Mesenchymal stem cell (in vitro differentiated cells and primary cell): ENCODE measurements at regions not wholly inside any gene's neighbourhood (a gene's known extent, or its start where the extent isn't known, plus 50 kb on each side); places are given as distances from the start of the nearest gene placed in this dataset.

ENCODE experiments used
- DNase-seq: peaks from one replicate; pipeline ENCODE4 v3.0.0-alpha.2; 2013
- H2AFZ ChIP-seq: one replicate; pipeline ENCODE4 v1.6.1; 2013; ENCODE audit warnings: low read depth, mild to moderate bottlenecking, control low read depth, inconsistent platforms, low read length, moderate library complexity
- H2AK5ac ChIP-seq: 2 replicates; pipeline ENCODE4 v1.6.1; 2013; ENCODE audit warnings: low read length, moderate library complexity, mild to moderate bottlenecking, inconsistent platforms; ENCODE audit not compliant: severe bottlenecking
- H2BK120ac ChIP-seq: one replicate; pipeline ENCODE4 v1.6.1; 2013; ENCODE audit warnings: low read depth, mild to moderate bottlenecking, inconsistent platforms, low read length, moderate library complexity
- H2BK12ac ChIP-seq, 2 experiments: one replicate each; pipeline ENCODE4 v1.6.1; 2013; ENCODE audit warnings: inconsistent platforms in 2 of 2, low read length in 2 of 2, mild to moderate bottlenecking in 2 of 2, moderate library complexity in 2 of 2, control low read depth in 1 of 2
- H2BK15ac ChIP-seq: one replicate; pipeline ENCODE4 v1.6.1; 2013; ENCODE audit warnings: mild to moderate bottlenecking, low read depth, inconsistent platforms; ENCODE audit not compliant: poor library complexity, severe bottlenecking
- H2BK5ac ChIP-seq: 2 replicates; pipeline ENCODE4 v1.6.1; 2013; ENCODE audit warnings: low read depth, mild to moderate bottlenecking, low read length, control low read depth, inconsistent platforms; ENCODE audit not compliant: poor library complexity, severe bottlenecking
- H3K14ac ChIP-seq, 2 experiments: one replicate each; pipeline ENCODE4 v1.6.1; 2013; ENCODE audit warnings: inconsistent platforms in 2 of 2, low read length in 2 of 2, control low read depth in 1 of 2, mild to moderate bottlenecking in 1 of 2, moderate library complexity in 1 of 2
- H3K18ac ChIP-seq, 2 experiments: one replicate each; pipeline ENCODE4 v1.6.1; 2013; ENCODE audit warnings: inconsistent platforms in 2 of 2, low read length in 2 of 2, control low read depth in 1 of 2, low read depth in 1 of 2, mild to moderate bottlenecking in 1 of 2
- H3K23ac ChIP-seq, 2 experiments: one replicate each; pipeline ENCODE4 v1.6.1; 2013; ENCODE audit warnings: inconsistent platforms in 2 of 2, low read length in 2 of 2, mild to moderate bottlenecking in 2 of 2, moderate library complexity in 2 of 2, control low read depth in 1 of 2
- H3K27ac ChIP-seq: 2 replicates; pipeline ENCODE4 v1.5.1; 2013; ENCODE audit warnings: mild to moderate bottlenecking, moderate library complexity, low read length, control low read depth, inconsistent platforms; ENCODE audit not compliant: poor library complexity, severe bottlenecking
- H3K27me3 ChIP-seq, 2 experiments: 2 replicates each; pipeline versions ENCODE4 v1.6.1 to v1.7.0; 2013; ENCODE audit warnings: low read length in 2 of 2, mild to moderate bottlenecking in 2 of 2, moderate library complexity in 2 of 2, control low read depth in 1 of 2, inconsistent platforms in 1 of 2; ENCODE audit not compliant: control insufficient read depth in 1 of 2, insufficient read depth in 1 of 2
- H3K36me3 ChIP-seq, 2 experiments: 2 replicates each; pipeline versions ENCODE4 v1.6.1 to v1.7.0; 2013; ENCODE audit warnings: low read length in 2 of 2, control low read depth in 1 of 2, inconsistent platforms in 1 of 2, low read depth in 1 of 2, mild to moderate bottlenecking in 1 of 2; ENCODE audit not compliant: insufficient read depth in 2 of 2, control insufficient read depth in 1 of 2
- H3K4ac ChIP-seq, 2 experiments: one replicate each; pipeline ENCODE4 v1.6.1; 2013; ENCODE audit warnings: inconsistent platforms in 2 of 2, low read length in 2 of 2, mild to moderate bottlenecking in 2 of 2, moderate library complexity in 2 of 2, control low read depth in 1 of 2, low read depth in 1 of 2
- H3K4me1 ChIP-seq: 2 replicates; pipeline ENCODE4 v1.6.1; 2013; ENCODE audit warnings: low read depth, low read length, control low read depth; ENCODE audit not compliant: control insufficient read depth, insufficient read depth
- H3K4me2 ChIP-seq: 2 replicates; pipeline ENCODE4 v1.6.1; 2013; ENCODE audit warnings: low read length, mild to moderate bottlenecking, inconsistent platforms; ENCODE audit not compliant: poor library complexity, severe bottlenecking
- H3K4me3 ChIP-seq, 2 experiments: 2 replicates each; pipeline versions ENCODE4 v1.5.1 to v1.7.0; 2013; ENCODE audit warnings: low read length in 2 of 2, mild to moderate bottlenecking in 2 of 2, control low read depth in 1 of 2, low read depth in 1 of 2; ENCODE audit not compliant: insufficient read depth in 1 of 2
- H3K79me1 ChIP-seq: replicated peaks from 2 replicates; pipeline ENCODE4 v1.6.1; 2013; ENCODE audit warnings: mild to moderate bottlenecking, control low read depth, low read length, inconsistent platforms; ENCODE audit not compliant: poor library complexity, severe bottlenecking
- H3K9ac ChIP-seq: 2 replicates; pipeline ENCODE4 v1.7.0; 2013; ENCODE audit warnings: mild to moderate bottlenecking, low read length, moderate library complexity
- H3K9me3 ChIP-seq: 2 replicates; pipeline ENCODE4 v1.7.0; 2013; ENCODE audit warnings: mild to moderate bottlenecking, low read length; ENCODE audit not compliant: control insufficient read depth
- H4K8ac ChIP-seq: one replicate; pipeline ENCODE4 v1.6.1; 2013; ENCODE audit warnings: inconsistent platforms, mild to moderate bottlenecking, low read length, moderate library complexity
- H4K91ac ChIP-seq: one replicate; pipeline ENCODE4 v1.6.1; 2013; ENCODE audit warnings: mild to moderate bottlenecking, low read length, inconsistent platforms
- WGBS: methylation state at CpG from one replicate; pipeline ENCODE4 v1.1.7; 2013; ENCODE audit warnings: mixed read lengths; 5-methylcytosine and 5-hydroxymethylcytosine counted together

DNA sequence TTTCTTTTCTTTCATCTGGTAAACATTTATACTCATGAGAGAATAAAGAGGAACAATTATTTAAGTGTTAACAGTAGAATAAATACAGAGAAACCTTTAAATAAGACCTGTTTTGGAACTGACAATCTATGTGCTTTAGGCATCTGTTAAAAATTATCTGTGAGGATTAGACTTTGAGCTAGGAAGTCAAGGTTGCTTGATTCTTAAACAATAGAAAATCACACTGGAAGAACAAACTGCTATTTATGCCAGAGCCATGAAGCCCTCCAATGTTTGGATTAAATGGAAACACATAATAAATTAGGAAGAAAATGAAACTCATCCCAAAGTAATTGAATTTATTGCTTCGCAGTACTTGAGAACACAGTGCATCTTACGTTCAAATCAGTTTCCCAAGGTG lies 207.2 kb upstream of the NPY2R start:
- no peak overlapping the region for H3K4me3 ChIP-seq

DNA sequence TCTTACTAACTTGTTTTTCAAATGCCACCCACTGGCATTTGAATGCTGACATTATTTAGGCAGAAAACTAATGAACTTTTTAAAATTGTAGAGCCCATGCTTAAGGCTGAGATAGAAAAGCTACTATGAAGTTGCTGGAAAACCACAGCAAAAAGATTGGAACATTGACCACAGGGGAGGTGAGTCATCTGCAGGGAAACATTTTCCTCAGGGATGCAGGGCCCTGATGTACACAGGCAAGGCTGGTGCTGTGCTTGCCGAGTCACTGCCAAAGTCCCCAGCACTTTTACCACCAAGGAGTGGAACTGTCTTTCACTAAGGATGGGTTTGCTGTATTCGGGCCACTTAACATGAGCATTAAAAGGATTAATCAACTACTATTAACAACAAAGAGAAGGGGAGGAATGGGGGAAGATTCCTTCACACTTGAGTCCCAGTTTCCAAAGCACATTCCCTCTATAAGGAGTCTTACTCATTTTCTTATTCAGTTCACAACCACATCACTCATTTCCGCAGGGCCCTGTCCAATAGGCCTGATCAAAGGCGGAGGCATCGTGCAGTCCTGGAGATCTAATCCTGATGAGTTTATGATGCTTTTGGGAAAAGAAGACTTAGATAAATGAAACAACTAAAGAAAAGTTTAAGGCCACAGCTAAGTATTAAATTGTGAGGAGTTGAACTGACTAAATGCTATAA lies 202.9 kb upstream of the NPY2R start:
- Histone ChIP-seq H3K4ac (no peak overlapping the region), H3K4me3 (peak overlapping the region in 1 of 2 experiments; percentile 19), H2BK120ac (no peak overlapping the region), H2BK15ac (no peak overlapping the region), H3K4me2 (no peak overlapping the region), H3K9me3 (no peaks in the 10 kb centered on the region), H2BK5ac (no peak overlapping the region), H2BK12ac (no peak overlapping the region), H3K79me1 (no peaks in the 10 kb centered on the region), H3K27ac (no peak overlapping the region), H3K18ac (no peak overlapping the region), H3K23ac (no peak overlapping the region), H3K36me3 (no peaks in the 10 kb centered on the region), H3K14ac (no peak overlapping the region), H4K8ac (no peak overlapping the region), H2AFZ (no peak overlapping the region), H2AK5ac (no peak overlapping the region), H3K9ac (peak overlapping the region; percentile 37), H3K27me3 (no peaks in the 10 kb centered on the region), H3K4me1 (no peaks in the 10 kb centered on the region), H4K91ac (no peak overlapping the region)
- WGBS, result 75% methylated on average over 3 of the region's 5 CpGs
- DNase-seq, result no peak

More for the DNA sequence above, 207.2 kb upstream of the NPY2R start:
- H3K14ac ChIP-seq, result no peak overlapping the region
- no peak overlapping the region for H2BK120ac ChIP-seq
- WGBS, result 100% methylated on average over 2 of the region's 2 CpGs
- H3K36me3 ChIP-seq, result no peaks in the 10 kb centered on the region
- H3K4ac ChIP-seq, result no peak overlapping the region
- no peak overlapping the region for H3K23ac ChIP-seq
- no peak overlapping the region for H2AFZ ChIP-seq
- H3K27ac ChIP-seq, result no peak overlapping the region
- no peak overlapping the region for H2BK15ac ChIP-seq
- H4K8ac ChIP-seq, result no peak overlapping the region
- no peaks in the 10 kb centered on the region for H3K4me1 ChIP-seq
- no peak overlapping the region for H3K9ac ChIP-seq
- H2BK12ac ChIP-seq, result no peak overlapping the region
- H3K9me3 ChIP-seq, result no peaks in the 10 kb centered on the region
- H2AK5ac ChIP-seq, result no peak overlapping the region
- H4K91ac ChIP-seq, result no peak overlapping the region
- H3K4me2 ChIP-seq, result no peak overlapping the region
- no peaks in the 10 kb centered on the region for H3K79me1 ChIP-seq
- no peak overlapping the region for H3K18ac ChIP-seq
- no peak overlapping the region for H2BK5ac ChIP-seq
- no peak for DNase-seq
- no peaks in the 10 kb centered on the region for H3K27me3 ChIP-seq

DNA sequence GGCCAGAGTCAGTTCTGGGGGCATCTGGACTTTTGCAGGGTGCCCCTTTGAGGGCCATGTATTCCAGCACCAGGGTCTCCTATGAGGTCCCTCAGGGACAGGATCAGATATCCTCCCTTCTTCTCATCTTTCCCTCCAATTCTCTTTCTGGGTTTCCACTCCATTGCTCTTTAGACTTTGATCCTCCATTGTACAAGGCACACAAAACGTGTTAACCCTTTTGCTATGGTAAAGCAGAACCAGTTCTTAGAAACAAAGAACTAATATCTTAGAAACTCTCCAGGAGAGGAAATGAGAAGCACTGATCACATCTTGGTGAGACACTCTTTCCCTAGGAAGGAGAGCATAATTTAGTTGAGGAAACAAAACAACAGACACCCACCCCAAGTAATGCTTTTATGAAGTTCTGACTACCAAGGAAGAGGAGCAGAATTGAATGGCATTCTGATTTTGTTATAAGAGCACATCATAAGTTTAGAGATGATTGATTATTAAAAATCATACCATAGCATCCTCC lies 200.7 kb upstream of the NPY2R start:
- H3K23ac ChIP-seq, result no peak overlapping the region
- no peak overlapping the region for H4K91ac ChIP-seq
- H3K9ac ChIP-seq, result no peak overlapping the region
- H3K4me3 ChIP-seq, result no peak overlapping the region
- no peak overlapping the region for H2AFZ ChIP-seq
- 63% methylated on average over 1 of the region's 1 CpG for WGBS
- H2BK12ac ChIP-seq, result no peak overlapping the region
- H3K4me2 ChIP-seq, result no peak overlapping the region
- no peaks in the 10 kb centered on the region for H3K4me1 ChIP-seq
- H3K4ac ChIP-seq, result no peak overlapping the region
- no peak overlapping the region for H3K14ac ChIP-seq
- no peak overlapping the region for H3K18ac ChIP-seq
- H2BK120ac ChIP-seq, result no peak overlapping the region
- H3K36me3 ChIP-seq, result no peaks in the 10 kb centered on the region
- no peak overlapping the region for H2BK15ac ChIP-seq
- no peak for DNase-seq
- no peaks in the 10 kb centered on the region for H3K9me3 ChIP-seq
- no peaks in the 10 kb centered on the region for H3K79me1 ChIP-seq
- no peak overlapping the region for H4K8ac ChIP-seq
- no peak overlapping the region for H2AK5ac ChIP-seq
- no peaks in the 10 kb centered on the region for H3K27me3 ChIP-seq
- H3K27ac ChIP-seq, result no peak overlapping the region
- no peak overlapping the region for H2BK5ac ChIP-seq

DNA sequence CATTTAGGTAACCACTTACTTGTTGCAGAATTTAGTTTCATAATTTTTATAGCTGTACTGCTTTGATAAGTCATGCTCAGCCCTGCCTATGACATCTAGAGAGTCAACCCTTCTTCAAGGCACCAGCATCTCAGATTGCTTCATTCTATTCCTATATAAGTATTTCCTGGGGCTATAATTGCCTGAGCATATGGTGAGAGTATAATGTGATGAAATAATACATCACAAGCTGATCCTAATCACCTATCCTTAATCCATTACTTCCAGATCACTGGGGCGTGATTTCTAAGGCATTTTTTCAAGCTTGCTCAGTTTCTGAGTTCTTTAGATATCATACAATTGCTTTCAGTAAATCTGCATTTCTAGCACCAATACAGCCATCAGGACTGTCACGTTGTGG lies 200.0 kb upstream of the NPY2R start:
- Histone ChIP-seq H2AFZ (no peak overlapping the region), H2BK5ac (no peak overlapping the region), H2BK120ac (no peak overlapping the region), H3K27ac (no peak overlapping the region), H3K4me3 (no peak overlapping the region), H4K8ac (no peak overlapping the region), H3K27me3 (no peaks in the 10 kb centered on the region), H2BK12ac (no peak overlapping the region), H3K79me1 (no peaks in the 10 kb centered on the region), H3K4ac (no peak overlapping the region), H4K91ac (no peak overlapping the region), H3K4me2 (no peak overlapping the region), H3K4me1 (no peaks in the 10 kb centered on the region), H3K9me3 (no peaks in the 10 kb centered on the region), H3K18ac (no peak overlapping the region), H3K14ac (no peak overlapping the region), H3K9ac (no peak overlapping the region), H2AK5ac (no peak overlapping the region), H3K36me3 (no peaks in the 10 kb centered on the region), H2BK15ac (no peak overlapping the region), H3K23ac (no peak overlapping the region)
- 48% methylated on average over 2 of the region's 2 CpGs for WGBS
- DNase-seq, result no peak
